HEK293 (cell line): ENCODE measurements at regions not wholly inside any gene's neighbourhood (a gene's known extent, or its start where the extent isn't known, plus 50 kb on each side); places are given as distances from the start of the nearest gene placed in this dataset.

Source experiments
- CTCF ChIA-PET: fragments of 350-600 bp; formaldehyde crosslinking; extraction: SDS; loops from one replicate; lab custom pipeline; 2021; ENCODE audit warnings: antibody characterized with exemption; lab: Yijun Ruan, JAX
- POLR2A ChIA-PET: fragments of 300-600 bp; formaldehyde crosslinking; extraction: SDS; loops from one replicate; lab custom pipeline; 2020; ENCODE audit warnings: antibody characterized with exemption, inconsistent platforms; lab: Yijun Ruan, JAX
- H3K27ac ChIP-seq: fragments of 200-500 bp; sonication (Bioruptor generic); 2 replicates; pipeline ENCODE4 v1.5.1; 2014; ENCODE audit warnings: low read depth, low read length, control low read depth, inconsistent platforms; ENCODE audit errors: extremely low read depth
- H3K36me3 ChIP-seq, 2 experiments: fragments of 200-500 bp in 1 of 2; sonication (Bioruptor generic) in 1 of 2; 1 replicate in 1 of 2; 2 replicates in 1 of 2; pipeline ENCODE4 v1.5.1; 2014 to 2017; ENCODE audit warnings: inconsistent platforms in 2 of 2, low read length in 2 of 2; ENCODE audit not compliant: control insufficient read depth in 2 of 2, insufficient read depth in 1 of 2
- H3K4me1 ChIP-seq: fragments of 200-500 bp; sonication (Bioruptor generic); 2 replicates; pipeline ENCODE4 v1.5.1; 2014; ENCODE audit warnings: mild to moderate bottlenecking, low read length, inconsistent platforms; ENCODE audit not compliant: control insufficient read depth, insufficient read depth
- H3K4me3 ChIP-seq: 2 replicates; pipeline ENCODE4 v1.5.1; 2011; ENCODE audit warnings: low read depth, mild to moderate bottlenecking, control low read depth, low read length, moderate library complexity
- H3K9me3 ChIP-seq: fragments of 200-500 bp; sonication (Bioruptor generic); 2 replicates; pipeline ENCODE4 v1.5.1; 2014; ENCODE audit warnings: low read depth, low read length, inconsistent platforms; ENCODE audit not compliant: control insufficient read depth, insufficient read depth
- CTCF ChIP-seq: fragments of 450-650 bp; formaldehyde crosslinking; IDR thresholded peaks from 2 replicates; pipeline ENCODE4 v1.5.1; 2016; ENCODE audit warnings: missing biosample characterization, missing genetic modification characterization
- EGR2 ChIP-seq: fragments of 450-650 bp; formaldehyde crosslinking; IDR thresholded peaks from 2 replicates; pipeline ENCODE4 v1.5.1; 2016; ENCODE audit warnings: low read depth, missing biosample characterization, missing genetic modification characterization
- HOXA7 ChIP-seq: sonication (generic); formaldehyde crosslinking; IDR thresholded peaks from 2 replicates; pipeline ENCODE4 v1.8.1; 2022; ENCODE audit warnings: missing genetic modification reagents, borderline replicate concordance
- KLF1 ChIP-seq: fragments of 450-650 bp; formaldehyde crosslinking; IDR thresholded peaks from 2 replicates; pipeline ENCODE4 v1.5.1; 2016; ENCODE audit warnings: missing biosample characterization, missing genetic modification characterization
- PRDM4 ChIP-seq: fragments of 450-650 bp; formaldehyde crosslinking; IDR thresholded peaks from 2 replicates; pipeline ENCODE4 v1.5.1; 2017; ENCODE audit warnings: missing biosample characterization, missing genetic modification characterization
- SCRT1 ChIP-seq: fragments of 450-650 bp; formaldehyde crosslinking; IDR thresholded peaks from 2 replicates; pipeline ENCODE4 v1.5.1; 2016; ENCODE audit warnings: missing biosample characterization, missing genetic modification characterization, borderline replicate concordance
- SCRT2 ChIP-seq: fragments of 450-650 bp; formaldehyde crosslinking; IDR thresholded peaks from 2 replicates; pipeline ENCODE4 v1.5.1; 2016; ENCODE audit warnings: missing biosample characterization, missing genetic modification characterization
- TCF7L2 ChIP-seq: IDR thresholded peaks from 2 replicates; pipeline ENCODE4 v1.6.1; 2011; ENCODE audit warnings: low read depth, mild to moderate bottlenecking, inconsistent platforms, low read length, moderate library complexity, borderline replicate concordance
- YY1 ChIP-seq: fragments of 450-650 bp; formaldehyde crosslinking; IDR thresholded peaks from 2 replicates; pipeline ENCODE4 v1.5.1; 2018; ENCODE audit warnings: missing biosample characterization, missing genetic modification characterization
- ZNF121 ChIP-seq: fragments of 450-650 bp; formaldehyde crosslinking; IDR thresholded peaks from 2 replicates; pipeline ENCODE4 v1.5.1; 2016; ENCODE audit warnings: missing biosample characterization, missing genetic modification characterization
- ZNF169 ChIP-seq: fragments of 450-650 bp; formaldehyde crosslinking; IDR thresholded peaks from 2 replicates; pipeline ENCODE4 v1.5.1; 2016; ENCODE audit warnings: missing biosample characterization, missing genetic modification characterization
- ZNF274 ChIP-seq, 2 experiments: fragments of 200-500 bp in 1 of 2; fragments of 450-650 bp in 1 of 2; sonication (Bioruptor generic) in 1 of 2; formaldehyde crosslinking in 1 of 2; IDR thresholded peaks; 2 replicates each; pipeline versions ENCODE4 v1.5.1 to v1.6.1; 2014 to 2016; ENCODE audit warnings: borderline replicate concordance in 1 of 2, inconsistent platforms in 1 of 2, low read length in 1 of 2, missing biosample characterization in 1 of 2, missing genetic modification characterization in 1 of 2
- ZNF302 ChIP-seq: fragments of 450-650 bp; formaldehyde crosslinking; IDR thresholded peaks from 2 replicates; pipeline ENCODE4 v1.5.1; 2016; ENCODE audit warnings: missing biosample characterization, missing genetic modification characterization, low read depth
- ZNF311 ChIP-seq: fragments of 450-650 bp; formaldehyde crosslinking; IDR thresholded peaks from 2 replicates; pipeline ENCODE4 v1.5.1; 2017; ENCODE audit warnings: missing biosample characterization, missing genetic modification characterization, borderline replicate concordance
- ZNF391 ChIP-seq: fragments of 450-650 bp; formaldehyde crosslinking; IDR thresholded peaks from 2 replicates; pipeline ENCODE4 v1.5.1; 2016; ENCODE audit warnings: low read depth, missing biosample characterization, missing genetic modification characterization, borderline replicate concordance
- ZNF394 ChIP-seq: fragments of 450-650 bp; formaldehyde crosslinking; IDR thresholded peaks from 2 replicates; pipeline ENCODE4 v1.5.1; 2016; ENCODE audit warnings: missing biosample characterization, missing genetic modification characterization, mild to moderate bottlenecking, moderate library complexity, borderline replicate concordance
- ZNF404 ChIP-seq: fragments of 450-650 bp; formaldehyde crosslinking; IDR thresholded peaks from 2 replicates; pipeline ENCODE4 v1.5.1; 2017; ENCODE audit warnings: missing biosample characterization, missing genetic modification characterization
- ZNF48 ChIP-seq: fragments of 450-650 bp; formaldehyde crosslinking; IDR thresholded peaks from 2 replicates; pipeline ENCODE4 v1.5.1; 2016; ENCODE audit warnings: missing biosample characterization, missing genetic modification characterization
- ZNF561 ChIP-seq: fragments of 450-650 bp; IDR thresholded peaks from 2 replicates; pipeline ENCODE4 v1.5.1; 2018; ENCODE audit warnings: missing biosample characterization, missing genetic modification characterization, borderline replicate concordance
- ZNF677 ChIP-seq: fragments of 450-650 bp; IDR thresholded peaks from 2 replicates; pipeline ENCODE4 v1.5.0; 2018; ENCODE audit warnings: missing biosample characterization, mild to moderate bottlenecking, missing genetic modification characterization, moderate library complexity
- ZSCAN23 ChIP-seq: fragments of 450-650 bp; formaldehyde crosslinking; IDR thresholded peaks from 2 replicates; pipeline ENCODE4 v1.5.1; 2016; ENCODE audit warnings: missing biosample characterization, missing genetic modification characterization
- TF ChIP-seq, protein P1 (sequence below): fragments of 450-650 bp; formaldehyde crosslinking; conservative IDR thresholded peaks from 2 replicates; pipeline ENCODE4 v1.5.1; 2016; ENCODE audit warnings: low read depth, missing biosample characterization, missing genetic modification characterization
- TF ChIP-seq, protein P2 (sequence below): fragments of 450-650 bp; formaldehyde crosslinking; IDR thresholded peaks from 2 replicates; pipeline ENCODE4 v1.5.1; 2016; ENCODE audit warnings: missing biosample characterization, missing genetic modification characterization

- TF ChIP-seq CTCF (tag by site-specific recombination), result no peak
- TF ChIP-seq, protein P1, sequence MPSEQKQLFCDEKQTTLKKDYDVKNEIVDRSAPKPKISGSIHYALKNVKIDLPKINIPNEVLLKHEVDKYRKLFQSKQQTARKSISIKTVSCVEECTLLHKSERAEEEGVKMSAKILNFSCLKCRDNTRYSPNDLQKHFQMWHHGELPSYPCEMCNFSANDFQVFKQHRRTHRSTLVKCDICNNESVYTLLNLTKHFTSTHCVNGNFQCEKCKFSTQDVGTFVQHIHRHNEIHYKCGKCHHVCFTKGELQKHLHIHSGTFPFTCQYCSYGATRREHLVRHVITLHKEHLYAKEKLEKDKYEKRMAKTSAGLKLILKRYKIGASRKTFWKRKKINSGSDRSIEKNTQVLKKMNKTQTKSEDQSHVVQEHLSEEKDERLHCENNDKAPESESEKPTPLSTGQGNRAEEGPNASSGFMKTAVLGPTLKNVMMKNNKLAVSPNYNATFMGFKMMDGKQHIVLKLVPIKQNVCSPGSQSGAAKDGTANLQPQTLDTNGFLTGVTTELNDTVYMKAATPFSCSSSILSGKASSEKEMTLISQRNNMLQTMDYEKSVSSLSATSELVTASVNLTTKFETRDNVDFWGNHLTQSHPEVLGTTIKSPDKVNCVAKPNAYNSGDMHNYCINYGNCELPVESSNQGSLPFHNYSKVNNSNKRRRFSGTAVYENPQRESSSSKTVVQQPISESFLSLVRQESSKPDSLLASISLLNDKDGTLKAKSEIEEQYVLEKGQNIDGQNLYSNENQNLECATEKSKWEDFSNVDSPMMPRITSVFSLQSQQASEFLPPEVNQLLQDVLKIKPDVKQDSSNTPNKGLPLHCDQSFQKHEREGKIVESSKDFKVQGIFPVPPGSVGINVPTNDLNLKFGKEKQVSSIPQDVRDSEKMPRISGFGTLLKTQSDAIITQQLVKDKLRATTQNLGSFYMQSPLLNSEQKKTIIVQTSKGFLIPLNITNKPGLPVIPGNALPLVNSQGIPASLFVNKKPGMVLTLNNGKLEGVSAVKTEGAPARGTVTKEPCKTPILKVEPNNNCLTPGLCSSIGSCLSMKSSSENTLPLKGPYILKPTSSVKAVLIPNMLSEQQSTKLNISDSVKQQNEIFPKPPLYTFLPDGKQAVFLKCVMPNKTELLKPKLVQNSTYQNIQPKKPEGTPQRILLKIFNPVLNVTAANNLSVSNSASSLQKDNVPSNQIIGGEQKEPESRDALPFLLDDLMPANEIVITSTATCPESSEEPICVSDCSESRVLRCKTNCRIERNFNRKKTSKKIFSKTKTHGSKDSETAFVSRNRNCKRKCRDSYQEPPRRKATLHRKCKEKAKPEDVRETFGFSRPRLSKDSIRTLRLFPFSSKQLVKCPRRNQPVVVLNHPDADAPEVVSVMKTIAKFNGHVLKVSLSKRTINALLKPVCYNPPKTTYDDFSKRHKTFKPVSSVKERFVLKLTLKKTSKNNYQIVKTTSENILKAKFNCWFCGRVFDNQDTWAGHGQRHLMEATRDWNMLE (tag by site-specific recombination), result no peak
- no peak for TF ChIP-seq ZNF48 (tag by site-specific recombination)
- TF ChIP-seq ZNF311 (tag by site-specific recombination), result no peak
- TF ChIP-seq KLF1 (tag by site-specific recombination), result no peak
- no peak for TF ChIP-seq ZNF302
- no peak for TF ChIP-seq PRDM4 (tag by site-specific recombination)
- TF ChIP-seq, protein P2, sequence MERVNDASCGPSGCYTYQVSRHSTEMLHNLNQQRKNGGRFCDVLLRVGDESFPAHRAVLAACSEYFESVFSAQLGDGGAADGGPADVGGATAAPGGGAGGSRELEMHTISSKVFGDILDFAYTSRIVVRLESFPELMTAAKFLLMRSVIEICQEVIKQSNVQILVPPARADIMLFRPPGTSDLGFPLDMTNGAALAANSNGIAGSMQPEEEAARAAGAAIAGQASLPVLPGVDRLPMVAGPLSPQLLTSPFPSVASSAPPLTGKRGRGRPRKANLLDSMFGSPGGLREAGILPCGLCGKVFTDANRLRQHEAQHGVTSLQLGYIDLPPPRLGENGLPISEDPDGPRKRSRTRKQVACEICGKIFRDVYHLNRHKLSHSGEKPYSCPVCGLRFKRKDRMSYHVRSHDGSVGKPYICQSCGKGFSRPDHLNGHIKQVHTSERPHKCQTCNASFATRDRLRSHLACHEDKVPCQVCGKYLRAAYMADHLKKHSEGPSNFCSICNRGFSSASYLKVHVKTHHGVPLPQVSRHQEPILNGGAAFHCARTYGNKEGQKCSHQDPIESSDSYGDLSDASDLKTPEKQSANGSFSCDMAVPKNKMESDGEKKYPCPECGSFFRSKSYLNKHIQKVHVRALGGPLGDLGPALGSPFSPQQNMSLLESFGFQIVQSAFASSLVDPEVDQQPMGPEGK (tag by site-specific recombination), result no peak
- TF ChIP-seq TCF7L2, result no peak
- TF ChIP-seq ZNF391 (tag by site-specific recombination), result no peak
- TF ChIP-seq SCRT1 (tag by site-specific recombination), result no peak
These were observed 191.7 kb upstream of the STK17B start (continued) for GRCh38 chr2:196362973-196363549.

DNA sequence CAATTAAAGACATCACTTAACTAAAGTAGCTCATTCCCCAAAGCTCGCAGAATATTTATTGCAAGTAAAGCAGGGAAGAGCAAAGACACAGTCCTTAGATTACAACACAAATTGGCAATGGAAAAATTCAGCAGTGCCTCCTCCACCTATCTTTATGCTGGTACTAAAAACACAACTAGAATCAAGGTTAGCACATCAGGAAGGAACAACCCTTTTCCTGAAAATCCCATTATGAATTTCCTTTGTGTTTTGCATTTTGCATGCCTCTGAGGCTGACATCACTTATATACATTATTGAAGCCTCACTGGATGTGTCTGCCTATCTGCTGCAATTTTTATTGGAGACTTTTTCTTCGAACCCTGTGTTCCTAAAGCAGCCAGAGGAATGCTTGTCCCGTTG is 193.8 kb upstream of the STK17B start:
- H3K4me1 ChIP-seq, result no peaks in the 10 kb centered on the region
- no peaks in the 10 kb centered on the region for H3K9me3 ChIP-seq
- H3K27ac ChIP-seq, result no peak overlapping the region
- H3K4me3 ChIP-seq, result no peak overlapping the region
- no peaks in the 10 kb centered on the region for H3K36me3 ChIP-seq
- ChIA-PET CTCF (interaction anchor here (0.7 to 1.8 kb wide), 2 partner anchors 88 to 401 kb away, joined by 3 to 6 read pairs; no protein-coding TSS in a partner anchor), POLR2A (no interaction called here)
- no peak for TF ChIP-seq ZNF121
- TF ChIP-seq HOXA7 (CRISPR knock-in tag), result no peak
- no peak for TF ChIP-seq ZNF677 (tag by site-specific recombination)
- TF ChIP-seq ZNF561 (tag by site-specific recombination), result no peak
- TF ChIP-seq EGR2 (tag by site-specific recombination), result no peak
- no peak for TF ChIP-seq ZNF169 (tag by site-specific recombination)
- TF ChIP-seq SCRT2 (tag by site-specific recombination), result no peak
- no peak for TF ChIP-seq YY1 (tag by site-specific recombination)
- no peak for TF ChIP-seq ZNF274 (IDR thresholded peaks at IDR 0.05; ENCODE audit: low read length)
- no peak for TF ChIP-seq ZNF274 (tag by site-specific recombination; IDR thresholded peaks at IDR 0.05; ENCODE audit: borderline replicate concordance)
- no peak for TF ChIP-seq ZNF311 (tag by site-specific recombination)
- TF ChIP-seq ZNF404 (tag by site-specific recombination), result no peak
- TF ChIP-seq ZSCAN23 (tag by site-specific recombination), result no peak
- TF ChIP-seq ZNF394 (tag by site-specific recombination), result no peak
